ENCODE measurements at regions not wholly inside any gene's neighbourhood (a gene's known extent, or its start where the extent isn't known, plus 50 kb on each side); places are given as distances from the start of the nearest gene placed in this dataset.
A peak's percentile ranks its signal among the peaks of the same experiment; 100 is the strongest.

- no peak for DNase-seq
These were observed 158.4 kb upstream of the BCL6 start for GRCh38 chr3:187903697-187904096.

- no peak for DNase-seq
These were observed 161.1 kb upstream of the BCL6 start for GRCh38 chr3:187906416-187906815.

- no peak for DNase-seq
These were observed 161.7 kb upstream of the BCL6 start for GRCh38 chr3:187906920-187907319.

GRCh38 chr3:187909866-187910265 lies 164.6 kb upstream of the BCL6 start:
- DNase-seq = no peak

- no peak for DNase-seq
These were observed 166.7 kb upstream of the BCL6 start for GRCh38 chr3:187912007-187912406.

GRCh38 chr3:187913617-187914033 lies 168.4 kb upstream of the BCL6 start:
- DNase-seq = no peak

GRCh38 chr3:187914231-187914630 lies 169.0 kb upstream of the BCL6 start:
- DNase-seq = no peak

GRCh38 chr3:187916072-187916471 lies 170.8 kb upstream of the BCL6 start:
- no peak for DNase-seq

- DNase-seq = no peak
These were observed 172.9 kb upstream of the BCL6 start for GRCh38 chr3:187918081-187918644.

- DNase-seq = no peak
These were observed 173.8 kb upstream of the BCL6 start for GRCh38 chr3:187919048-187919447.

GRCh38 chr3:187919544-187919943 lies 174.3 kb upstream of the BCL6 start:
- no peak for DNase-seq

GRCh38 chr3:187920030-187920429 lies 174.8 kb upstream of the BCL6 start:
- no peak for DNase-seq

- peak; percentile 28 for DNase-seq
These were observed 175.6 kb upstream of the BCL6 start for GRCh38 chr3:187920913-187921312.

- no peak for DNase-seq
These were observed 176.3 kb upstream of the BCL6 start for GRCh38 chr3:187921391-187922074.

GRCh38 chr3:187922704-187923416 lies 177.6 kb upstream of the BCL6 start:
- no peak for DNase-seq

GRCh38 chr3:187924651-187925050 lies 179.4 kb upstream of the BCL6 start:
- DNase-seq = no peak

GRCh38 chr3:187925326-187925725 lies 180.1 kb upstream of the BCL6 start:
- DNase-seq = no peak

GRCh38 chr3:187926620-187927019 lies 181.4 kb upstream of the BCL6 start:
- DNase-seq = no peak

- no peak for DNase-seq
These were observed 182.3 kb upstream of the BCL6 start for GRCh38 chr3:187927565-187927964.

GRCh38 chr3:187929112-187929816 lies 184.0 kb upstream of the BCL6 start:
- DNase-seq = no peak

GRCh38 chr3:187930021-187930420 lies 184.8 kb upstream of the BCL6 start:
- DNase-seq = no peak

- DNase-seq = no peak
These were observed 185.8 kb upstream of the BCL6 start for GRCh38 chr3:187931101-187931500.

GRCh38 chr3:187931770-187932278 lies 186.6 kb upstream of the BCL6 start:
- no peak for DNase-seq

All from femur (tissue), 1 donor.